Endothelial cell of umbilical vein (primary cell): ENCODE measurements at regions not wholly inside any gene's neighbourhood (a gene's known extent, or its start where the extent isn't known, plus 50 kb on each side); places are given as distances from the start of the nearest gene placed in this dataset.

ENCODE experiments used
- BruUV-seq: library from RNA; stranded (reverse); fragments of 400-500 nt; replicated peaks from 2 replicates; lab custom pipeline; 2021; lab: Mats Ljungman, UMichigan
- CTCF ChIA-PET: fragments of 300-600, 350-600 bp; sonication (Branson Sonifier 250); formaldehyde crosslinking; loops from one replicate; lab custom pipeline; 2021; ENCODE audit warnings: antibody characterized with exemption, inconsistent platforms; lab: Charles Lee
- POLR2A ChIA-PET: fragments of 300-600, 350-600 bp; sonication (Branson Sonifier 250); formaldehyde crosslinking; loops from one replicate; lab custom pipeline; 2021; ENCODE audit warnings: antibody characterized with exemption, inconsistent platforms; lab: Charles Lee
- DNase-seq: peaks from one replicate; pipeline ENCODE4 v3.0.0-alpha.2; 2011; ENCODE audit warnings: low read depth, low spot score
- FAIRE-seq: peaks from 2 replicates; lab custom pipeline; 2011; peaks lifted over from hg19 to GRCh38; lab: Jason Lieb, UNC
- H2AFZ ChIP-seq: 2 replicates; pipeline ENCODE4 v1.6.0; 2012; ENCODE audit warnings: low read depth, low read length, control low read depth, inconsistent platforms
- H3K27ac ChIP-seq: 2 replicates; pipeline ENCODE4 v1.5.1; 2011; ENCODE audit warnings: low read depth, mild to moderate bottlenecking, control low read depth, low read length, moderate library complexity; ENCODE audit not compliant: insufficient read depth
- H3K27me3 ChIP-seq, 2 experiments: 2 replicates each; pipeline versions ENCODE4 v1.6.0 to v1.6.1; 2011; ENCODE audit warnings: low read length in 2 of 2, mixed read lengths in 1 of 2; ENCODE audit not compliant: control insufficient read depth in 2 of 2, insufficient read depth in 2 of 2
- H3K36me3 ChIP-seq, 2 experiments: 2 replicates in 1 of 2; 3 replicates in 1 of 2; pipeline ENCODE4 v1.5.1; 2011; ENCODE audit warnings: low read length in 2 of 2, mild to moderate bottlenecking in 1 of 2, moderate library complexity in 1 of 2; ENCODE audit not compliant: control insufficient read depth in 2 of 2, insufficient read depth in 2 of 2; ENCODE audit errors: extremely low read depth in 1 of 2
- H3K4me1 ChIP-seq: 3 replicates; pipeline ENCODE4 v1.5.1; 2011; ENCODE audit warnings: mild to moderate bottlenecking, low read length; ENCODE audit not compliant: control insufficient read depth, insufficient read depth; ENCODE audit errors: extremely low read depth
- H3K4me2 ChIP-seq: 2 replicates; pipeline ENCODE4 v1.6.1; 2011; ENCODE audit warnings: low read length, control low read depth, mixed read lengths; ENCODE audit not compliant: insufficient read depth
- H3K4me3 ChIP-seq, 3 experiments: fragments of 200-600 bp in 1 of 3; sonication (generic), shearing (Covaris generic) in 1 of 3; replicated peaks in 1 of 3; 2 replicates each; pipeline ENCODE4 v1.5.1; 2011 to 2016; ENCODE audit warnings: control low read depth in 3 of 3, low read length in 3 of 3, mild to moderate bottlenecking in 2 of 3, inconsistent platforms in 1 of 3, low read depth in 1 of 3, moderate library complexity in 1 of 3; ENCODE audit not compliant: insufficient read depth in 1 of 3
- H3K79me2 ChIP-seq: 2 replicates; pipeline ENCODE4 v1.6.0; 2012; ENCODE audit warnings: low read length, inconsistent platforms; ENCODE audit not compliant: control insufficient read depth, insufficient read depth
- H3K9ac ChIP-seq: replicated peaks from 2 replicates; pipeline ENCODE3; 2011; ENCODE audit warnings: low read length, control low read depth; ENCODE audit not compliant: insufficient read depth; ENCODE audit errors: extremely low read depth
- H3K9me1 ChIP-seq: replicated peaks from 3 replicates; pipeline ENCODE4 v1.6.0; 2011; ENCODE audit warnings: mild to moderate bottlenecking, low read length; ENCODE audit not compliant: control insufficient read depth, insufficient read depth; ENCODE audit errors: extremely low read depth
- H3K9me3 ChIP-seq: replicated peaks from 2 replicates; pipeline ENCODE4 v1.5.1; 2012; ENCODE audit warnings: low read length, inconsistent platforms; ENCODE audit not compliant: control insufficient read depth, insufficient read depth
- H4K20me1 ChIP-seq: replicated peaks from 2 replicates; pipeline ENCODE3; 2011; ENCODE audit warnings: mild to moderate bottlenecking, low read length; ENCODE audit not compliant: control insufficient read depth, insufficient read depth; ENCODE audit errors: extremely low read depth
- CTCF ChIP-seq, 2 donors: IDR thresholded peaks; 1 replicate in 1 of 2; 2 replicates in 1 of 2; pipeline ENCODE4 v1.5.1; 2011; ENCODE audit warnings: low read length in 2 of 2, mild to moderate bottlenecking in 2 of 2, moderate library complexity in 2 of 2, control low read depth in 1 of 2, inconsistent platforms in 1 of 2, low read depth in 1 of 2; ENCODE audit not compliant: insufficient read depth in 1 of 2; ENCODE audit errors: extremely low read depth in 1 of 2
- EZH2 ChIP-seq: IDR thresholded peaks from 2 replicates; pipeline ENCODE4 v1.6.1; 2012; ENCODE audit warnings: borderline replicate concordance, low read depth, mild to moderate bottlenecking, moderate library complexity, low read length, inconsistent platforms; ENCODE audit not compliant: severe bottlenecking
- FOS ChIP-seq: IDR thresholded peaks from 2 replicates; pipeline ENCODE4 v1.6.1; 2011; ENCODE audit warnings: mild to moderate bottlenecking, low read length, moderate library complexity, borderline replicate concordance; ENCODE audit not compliant: insufficient read depth
- GATA2 ChIP-seq: IDR thresholded peaks from 2 replicates; pipeline ENCODE4 v1.7.0; 2011; ENCODE audit warnings: low read depth, mild to moderate bottlenecking, moderate library complexity, mixed read lengths, low read length; ENCODE audit not compliant: insufficient read length, insufficient read depth
- JUN ChIP-seq: IDR thresholded peaks from 2 replicates; pipeline ENCODE4 v1.6.1; 2011; ENCODE audit warnings: borderline replicate concordance, low read depth; ENCODE audit not compliant: insufficient read length, insufficient read depth
- MAX ChIP-seq: IDR thresholded peaks from 2 replicates; pipeline ENCODE4 v1.6.1; 2011; ENCODE audit not compliant: insufficient read depth, insufficient read length
- MYC ChIP-seq: IDR thresholded peaks from one replicate; pipeline ENCODE4 v1.6.1; 2011; ENCODE audit warnings: mild to moderate bottlenecking, low read depth, low read length
- POLR2A ChIP-seq: IDR thresholded peaks from 2 replicates; pipeline ENCODE4 v1.6.1; 2012; ENCODE audit warnings: low read depth, mild to moderate bottlenecking, control low read depth, low read length
- POLR2AphosphoS5 ChIP-seq: IDR thresholded peaks from 2 replicates; pipeline ENCODE4 v1.6.1; 2012; ENCODE audit warnings: low read depth, mild to moderate bottlenecking, control low read depth, low read length, moderate library complexity; ENCODE audit not compliant: insufficient read depth
- dilution Hi-C: fragments of 300-500 bp; cut with MboI; formaldehyde crosslinking; loops from one replicate; pipeline ENCODE4 v1.15.0; 2019; ENCODE audit warnings: low sequenced_read_pairs; ENCODE audit not compliant: extremely low pct_ligation_motif_present
- intact Hi-C: fragments of 100-400 bp; cut with micrococcal nuclease; formaldehyde crosslinking; loops from one replicate; pipeline ENCODE4 v1.10.0; 2022

- Histone ChIP-seq H3K9ac (no peak overlapping the region), H3K9me1 (no peaks in the 10 kb centered on the region), H3K4me1 (no peaks in the 10 kb centered on the region), H3K27ac (no peak overlapping the region), H4K20me1 (no peaks in the 10 kb centered on the region), H3K36me3 (no peaks in the 10 kb centered on the region), H3K9me3 (peaks cover 2% of the 10 kb centered on the region), H2AFZ (no peak overlapping the region), H3K27me3 (no peaks in the 10 kb centered on the region), H3K79me2 (no peaks in the 10 kb centered on the region), H3K4me3 (no peak overlapping the region), H3K4me2 (no peak overlapping the region)
- POLR2A ChIA-PET: no interaction called here
- intact Hi-C loops: no loop called here
- TF ChIP-seq JUN (no peak), MAX (no peak), FOS (no peak), EZH2 (no peak), POLR2A (no peak), CTCF (IDR thresholded peaks at IDR 0.05; ENCODE audit: extremely low read depth in 1 of 2, insufficient read depth in 1 of 2, low read depth in 1 of 2, low read length in 2 of 2) (no peak), MYC (no peak), POLR2AphosphoS5 (no peak), GATA2 (no peak)
- CTCF ChIA-PET: no interaction called here
- BruUV-seq: no TSS peak
- FAIRE-seq (no peak), DNase-seq (no peak)
- dilution Hi-C loops: no loop called here
Measured at GRCh38 chr18:78728784-78729467, 250.7 kb upstream of the SALL3 start.
